ENCODE measurements at regions not wholly inside any gene's neighbourhood (a gene's known extent, or its start where the extent isn't known, plus 50 kb on each side); places are given as distances from the start of the nearest gene placed in this dataset.

- H3K27ac ChIP-seq = no peak overlapping the region
- no peaks in the 10 kb centered on the region for H3K9me3 ChIP-seq
- no peak overlapping the region for H3K4me3 ChIP-seq
- H3K36me3 ChIP-seq = no peaks in the 10 kb centered on the region
- H3K4me1 ChIP-seq = peaks cover 0 to 6% of the 10 kb centered on the region in 2 donors
- intact Hi-C loops (cut with DNase I) = no loop called here
- no peak for ATAC-seq
- H3K27me3 ChIP-seq = no peaks in the 10 kb centered on the region
- DNase-seq = no peak
- no peak for TF ChIP-seq CTCF (IDR thresholded peaks at IDR 0.05)
Measured at GRCh38 chrX:40467454-40467853, 113.3 kb upstream of the ATP6AP2 start.

- DNase-seq (no peak), ATAC-seq (no peak)
- intact Hi-C loops (cut with DNase I) = no loop called here
- H3K36me3 ChIP-seq = no peaks in the 10 kb centered on the region
- no peak overlapping the region for H3K4me3 ChIP-seq
- no peaks in the 10 kb centered on the region for H3K27me3 ChIP-seq
- no peak overlapping the region for H3K27ac ChIP-seq
- no peak for TF ChIP-seq CTCF (IDR thresholded peaks at IDR 0.05)
- no peaks in the 10 kb centered on the region for H3K9me3 ChIP-seq
- peaks cover 0 to 4% of the 10 kb centered on the region in 2 donors for H3K4me1 ChIP-seq
Measured at GRCh38 chrX:40465735-40466551, 114.8 kb upstream of the ATP6AP2 start.

GRCh38 chrX:40462795-40463194, 118.0 kb upstream of the ATP6AP2 start:
- DNase-seq (peak in 1 of 4 donors; percentile 39), ATAC-seq (no peak)
- intact Hi-C loops (cut with DNase I) = no loop called here
- Histone ChIP-seq H3K4me1 (peaks cover 0 to under 1% of the 10 kb centered on the region in 2 donors), H3K4me3 (no peak overlapping the region), H3K27me3 (no peaks in the 10 kb centered on the region), H3K9me3 (no peaks in the 10 kb centered on the region), H3K36me3 (no peaks in the 10 kb centered on the region), H3K27ac (no peak overlapping the region)
- no peak for TF ChIP-seq CTCF (IDR thresholded peaks at IDR 0.05)

- H3K27me3 ChIP-seq = no peaks in the 10 kb centered on the region
- no peak for ATAC-seq
- TF ChIP-seq CTCF (IDR thresholded peaks at IDR 0.05) = no peak
- intact Hi-C loops (cut with DNase I) = no loop called here
- no peak for DNase-seq
- no peaks in the 10 kb centered on the region for H3K9me3 ChIP-seq
- no peaks in the 10 kb centered on the region for H3K4me1 ChIP-seq
- no peaks in the 10 kb centered on the region for H3K36me3 ChIP-seq
- no peak overlapping the region for H3K4me3 ChIP-seq
- no peak overlapping the region for H3K27ac ChIP-seq
Measured at GRCh38 chrX:40460926-40461325, 119.8 kb upstream of the ATP6AP2 start.

GRCh38 chrX:40459571-40460158, 121.1 kb upstream of the ATP6AP2 start:
- intact Hi-C loops (cut with DNase I) = no loop called here
- ATAC-seq = no peak

More at GRCh38 chrX:40459571-40460158, 121.1 kb upstream of the ATP6AP2 start:
- H3K4me3 ChIP-seq = no peak overlapping the region
- no peak for DNase-seq
- TF ChIP-seq CTCF (IDR thresholded peaks at IDR 0.05) = no peak
- no peaks in the 10 kb centered on the region for H3K9me3 ChIP-seq
- H3K27me3 ChIP-seq = no peaks in the 10 kb centered on the region
- no peaks in the 10 kb centered on the region for H3K4me1 ChIP-seq
- no peak overlapping the region for H3K27ac ChIP-seq
- no peaks in the 10 kb centered on the region for H3K36me3 ChIP-seq

All from left lung (tissue), 4 donors.